Upper lobe of left lung (tissue), 4 donors: ENCODE measurements at regions not wholly inside any gene's neighbourhood (a gene's known extent, or its start where the extent isn't known, plus 50 kb on each side); places are given as distances from the start of the nearest gene placed in this dataset.

Source experiments
- POLR2AphosphoS5 ChIP-seq, 2 donors: sonication (generic); formaldehyde crosslinking; IDR thresholded peaks; one replicate each; pipeline ENCODE4 v1.5.1; 2017; ENCODE audit warnings: antibody characterized with exemption in 2 of 2
- TF ChIP-seq, protein P1 (sequence below), 6 experiments: fragments of 450-650 bp in 4 of 6; fragments of 200-600 bp in 2 of 6; sonication (generic) in 2 of 6; IDR thresholded peaks; one replicate each; pipeline ENCODE4 v1.5.1; 2016 to 2019; ENCODE audit warnings: antibody characterized with exemption in 6 of 6

DNA sequence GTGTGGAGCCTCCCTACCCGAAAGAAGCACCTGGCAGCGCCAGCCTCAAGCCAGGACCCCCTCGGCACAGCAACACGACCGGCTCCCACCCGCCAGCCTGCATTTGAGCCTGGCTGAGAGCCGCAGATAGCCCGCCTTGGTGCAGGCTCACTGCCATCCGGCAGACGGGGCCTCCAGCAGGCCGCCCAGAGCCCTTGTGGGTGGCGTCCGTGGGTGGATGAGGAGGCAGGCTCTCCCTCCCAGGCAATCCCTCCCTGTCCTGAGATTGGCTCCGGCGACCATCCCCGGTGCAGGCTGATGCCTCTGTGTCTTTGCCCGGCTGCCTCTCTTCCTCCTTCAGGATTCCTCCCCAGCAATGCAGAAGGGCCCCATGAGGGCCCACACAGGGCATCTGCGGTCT lies 1527.9 kb downstream of the BRD1 start:
- TF ChIP-seq, protein P1, sequence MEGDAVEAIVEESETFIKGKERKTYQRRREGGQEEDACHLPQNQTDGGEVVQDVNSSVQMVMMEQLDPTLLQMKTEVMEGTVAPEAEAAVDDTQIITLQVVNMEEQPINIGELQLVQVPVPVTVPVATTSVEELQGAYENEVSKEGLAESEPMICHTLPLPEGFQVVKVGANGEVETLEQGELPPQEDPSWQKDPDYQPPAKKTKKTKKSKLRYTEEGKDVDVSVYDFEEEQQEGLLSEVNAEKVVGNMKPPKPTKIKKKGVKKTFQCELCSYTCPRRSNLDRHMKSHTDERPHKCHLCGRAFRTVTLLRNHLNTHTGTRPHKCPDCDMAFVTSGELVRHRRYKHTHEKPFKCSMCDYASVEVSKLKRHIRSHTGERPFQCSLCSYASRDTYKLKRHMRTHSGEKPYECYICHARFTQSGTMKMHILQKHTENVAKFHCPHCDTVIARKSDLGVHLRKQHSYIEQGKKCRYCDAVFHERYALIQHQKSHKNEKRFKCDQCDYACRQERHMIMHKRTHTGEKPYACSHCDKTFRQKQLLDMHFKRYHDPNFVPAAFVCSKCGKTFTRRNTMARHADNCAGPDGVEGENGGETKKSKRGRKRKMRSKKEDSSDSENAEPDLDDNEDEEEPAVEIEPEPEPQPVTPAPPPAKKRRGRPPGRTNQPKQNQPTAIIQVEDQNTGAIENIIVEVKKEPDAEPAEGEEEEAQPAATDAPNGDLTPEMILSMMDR (IDR thresholded peaks at IDR 0.05) = no peak
- TF ChIP-seq POLR2AphosphoS5 (IDR thresholded peaks at IDR 0.05) = no peak
